Hepatocyte (in vitro differentiated cells): ENCODE measurements at regions not wholly inside any gene's neighbourhood (a gene's known extent, or its start where the extent isn't known, plus 50 kb on each side); places are given as distances from the start of the nearest gene placed in this dataset.

Experiments
- DNase-seq: peaks from one replicate; pipeline ENCODE4 v3.0.0-alpha.2; 2016; ENCODE audit warnings: low spot score
- H2AFZ ChIP-seq: fragments of 200-600 bp; sonication (generic); 2 replicates; pipeline ENCODE4 v1.6.0; 2016; ENCODE audit warnings: antibody characterized with exemption, mild to moderate bottlenecking
- H3K27ac ChIP-seq: fragments of 200-600 bp; sonication (generic); 2 replicates; pipeline ENCODE4 v1.5.1; 2016; ENCODE audit warnings: mild to moderate bottlenecking
- H3K27me3 ChIP-seq: fragments of 200-600 bp; sonication (generic); 2 replicates; pipeline ENCODE4 v1.6.1; 2016
- H3K36me3 ChIP-seq: fragments of 200-600 bp; sonication (generic); replicated peaks from 2 replicates; pipeline ENCODE4 v1.5.1; 2016; ENCODE audit warnings: low read depth; ENCODE audit not compliant: insufficient read depth
- H3K4me1 ChIP-seq: fragments of 200-600 bp; sonication (generic); 2 replicates; pipeline ENCODE4 v1.5.1; 2016; ENCODE audit warnings: mild to moderate bottlenecking, moderate library complexity; ENCODE audit not compliant: insufficient read depth
- H3K4me2 ChIP-seq: fragments of 200-600 bp; sonication (generic); 2 replicates; pipeline ENCODE4 v1.6.0; 2016
- H3K4me3 ChIP-seq: fragments of 200-600 bp; sonication (generic); 2 replicates; pipeline ENCODE4 v1.5.1; 2016; ENCODE audit warnings: mild to moderate bottlenecking
- H3K79me2 ChIP-seq: fragments of 200-600 bp; sonication (generic); 2 replicates; pipeline ENCODE4 v1.6.0; 2017; ENCODE audit warnings: mild to moderate bottlenecking
- H3K9me2 ChIP-seq: fragments of 200-600 bp; sonication (generic); replicated peaks from 2 replicates; pipeline ENCODE4 v1.6.0; 2017; ENCODE audit warnings: mild to moderate bottlenecking; ENCODE audit not compliant: insufficient read depth
- H3K9me3 ChIP-seq: fragments of 200-600 bp; sonication (generic); 2 replicates; pipeline ENCODE4 v1.5.1; 2016; ENCODE audit warnings: low read depth, mild to moderate bottlenecking
- H4K20me1 ChIP-seq: fragments of 200-600 bp; sonication (generic); 2 replicates; pipeline ENCODE4 v1.6.0; 2016; ENCODE audit warnings: mild to moderate bottlenecking; ENCODE audit not compliant: insufficient read depth, poor library complexity, severe bottlenecking
- CTCF ChIP-seq: fragments of 200-600 bp; sonication (generic); IDR thresholded peaks from 2 replicates; pipeline ENCODE4 v1.5.1; 2016; ENCODE audit warnings: antibody characterized with exemption, mild to moderate bottlenecking; ENCODE audit not compliant: poor library complexity
- EZH2 ChIP-seq: fragments of 200-600 bp; sonication (generic); IDR thresholded peaks from 2 replicates; pipeline ENCODE4 v1.6.1; 2016; ENCODE audit warnings: antibody characterized with exemption, mild to moderate bottlenecking, borderline replicate concordance
- EZH2phosphoT487 ChIP-seq: fragments of 200-600 bp; sonication (generic); IDR thresholded peaks from one replicate; pipeline ENCODE4 v1.6.1; 2018; ENCODE audit warnings: antibody characterized with exemption, mild to moderate bottlenecking, low read depth, moderate library complexity; ENCODE audit not compliant: unreplicated experiment, severe bottlenecking
- WGBS: methylation state at CpG from one replicate; pipeline ENCODE4 v1.1.6; 2016; ENCODE audit warnings: low lambda C conversion rate; ENCODE audit errors: missing lambda C conversion rate; 5-methylcytosine and 5-hydroxymethylcytosine counted together

- no peak overlapping the region for H3K27ac ChIP-seq
- 94% methylated on average over 1 of the region's 1 CpG for WGBS
- H2AFZ ChIP-seq, result no peak overlapping the region
- H3K4me3 ChIP-seq, result no peak overlapping the region
- no peaks in the 10 kb centered on the region for H3K4me1 ChIP-seq
- H3K4me2 ChIP-seq, result no peak overlapping the region
- no peak for TF ChIP-seq CTCF
- TF ChIP-seq EZH2phosphoT487, result no peak
- no peak for TF ChIP-seq EZH2
- no peaks in the 10 kb centered on the region for H3K27me3 ChIP-seq
- H3K36me3 ChIP-seq, result no peaks in the 10 kb centered on the region
- no peak for DNase-seq
- H3K9me2 ChIP-seq, result no peaks in the 10 kb centered on the region
- H3K9me3 ChIP-seq, result no peaks in the 10 kb centered on the region
- no peaks in the 10 kb centered on the region for H3K79me2 ChIP-seq
- H4K20me1 ChIP-seq, result no peaks in the 10 kb centered on the region
Observed at GRCh38 chr2:15868186-15868585, 72.2 kb upstream of the MYCN start.

- Histone ChIP-seq H3K4me3 (no peak overlapping the region), H3K4me2 (no peak overlapping the region), H2AFZ (no peak overlapping the region), H3K4me1 (no peaks in the 10 kb centered on the region), H3K27ac (no peak overlapping the region), H3K9me3 (no peaks in the 10 kb centered on the region), H4K20me1 (no peaks in the 10 kb centered on the region), H3K9me2 (no peaks in the 10 kb centered on the region), H3K79me2 (no peaks in the 10 kb centered on the region), H3K36me3 (no peaks in the 10 kb centered on the region), H3K27me3 (no peaks in the 10 kb centered on the region)
- DNase-seq, result no peak
- TF ChIP-seq EZH2 (no peak), CTCF (no peak), EZH2phosphoT487 (no peak)
- WGBS, result 98% methylated on average over 2 of the region's 2 CpGs
Observed at GRCh38 chr2:15868704-15869103, 71.6 kb upstream of the MYCN start.

GRCh38 chr2:15869396-15869795, 71.0 kb upstream of the MYCN start:
- H3K4me1 ChIP-seq, result no peaks in the 10 kb centered on the region
- H3K9me3 ChIP-seq, result no peaks in the 10 kb centered on the region
- H3K4me2 ChIP-seq, result no peak overlapping the region
- no peak overlapping the region for H2AFZ ChIP-seq
- no peaks in the 10 kb centered on the region for H4K20me1 ChIP-seq
- WGBS, result 96% methylated on average over 3 of the region's 3 CpGs
- no peaks in the 10 kb centered on the region for H3K36me3 ChIP-seq
- H3K9me2 ChIP-seq, result no peaks in the 10 kb centered on the region
- no peaks in the 10 kb centered on the region for H3K79me2 ChIP-seq
- H3K27me3 ChIP-seq, result no peaks in the 10 kb centered on the region
- H3K4me3 ChIP-seq, result no peak overlapping the region
- TF ChIP-seq CTCF, result no peak
- TF ChIP-seq EZH2, result no peak
- no peak overlapping the region for H3K27ac ChIP-seq
- DNase-seq, result no peak

- Histone ChIP-seq H3K4me1 (no peaks in the 10 kb centered on the region), H3K27ac (no peak overlapping the region), H3K4me2 (no peak overlapping the region), H2AFZ (no peak overlapping the region), H3K9me3 (no peaks in the 10 kb centered on the region), H3K79me2 (no peaks in the 10 kb centered on the region), H4K20me1 (no peaks in the 10 kb centered on the region), H3K36me3 (no peaks in the 10 kb centered on the region), H3K4me3 (no peak overlapping the region), H3K27me3 (no peaks in the 10 kb centered on the region), H3K9me2 (no peaks in the 10 kb centered on the region)
- no peak for TF ChIP-seq EZH2
- no peak for TF ChIP-seq EZH2phosphoT487
- DNase-seq, result no peak
- WGBS, result 86% methylated on average over 13 of the region's 13 CpGs
Observed at GRCh38 chr2:15869871-15870270, 70.5 kb upstream of the MYCN start.
